ENCODE measurements at regions not wholly inside any gene's neighbourhood (a gene's known extent, or its start where the extent isn't known, plus 50 kb on each side); places are given as distances from the start of the nearest gene placed in this dataset.

DNA sequence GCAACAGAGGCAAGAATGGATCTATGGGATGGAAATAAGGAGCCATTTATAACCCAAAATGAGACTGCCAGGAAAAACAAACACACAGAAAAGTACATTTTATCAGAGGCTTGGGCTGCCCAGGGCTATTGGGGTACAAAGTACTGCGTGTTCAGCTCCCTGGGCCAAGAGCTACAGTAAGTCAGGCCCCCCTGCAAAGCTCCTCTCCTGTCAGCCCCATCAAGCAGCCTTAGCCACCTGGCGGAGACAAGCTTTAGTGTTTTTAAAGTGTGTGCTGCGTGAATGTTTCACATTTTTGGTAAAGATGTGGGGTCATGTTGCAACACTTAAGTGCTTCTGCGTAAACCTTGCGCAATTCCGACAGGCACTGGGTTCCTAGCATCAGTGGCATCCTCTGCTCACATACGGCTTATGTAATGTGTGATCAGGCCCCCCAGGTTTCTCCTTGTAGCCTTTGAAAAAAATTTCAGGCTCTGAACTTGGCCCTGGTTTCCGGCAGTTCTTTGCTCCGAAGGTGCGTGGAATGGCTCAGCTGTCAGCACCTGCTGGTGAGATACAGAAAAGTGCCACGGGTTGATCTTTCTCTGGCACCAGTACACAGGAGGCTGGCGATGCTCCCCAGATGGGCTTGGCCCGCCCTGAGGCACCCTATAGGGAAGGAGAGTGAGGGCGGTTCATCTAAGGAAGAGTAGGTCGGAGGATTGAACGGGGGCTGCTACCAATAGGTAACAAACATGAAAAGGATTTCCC lies 198.7 kb upstream of the EEA1 start:
- Histone ChIP-seq H3K27ac (ENCODE audit: low read length) (no peak overlapping the region), H3F3A (ENCODE audit: insufficient read depth, low read length, poor library complexity, severe bottlenecking) (no peaks in the 10 kb centered on the region), H2AFZ (ENCODE audit: low read depth, low read length) (no peak overlapping the region), H3K9me2 (ENCODE audit: insufficient read depth, low read length) (no peaks in the 10 kb centered on the region), H3K79me2 (replicated peaks; ENCODE audit: insufficient read depth, low read length) (no peaks in the 10 kb centered on the region), H3K9ac (ENCODE audit: low read length) (no peak overlapping the region), H3K36me3 (ENCODE audit: insufficient read depth, low read length) (no peaks in the 10 kb centered on the region), H3K4me2 (ENCODE audit: low read length) (no peak overlapping the region), H3K9me3 (ENCODE audit: low read length) (no peaks in the 10 kb centered on the region), H4K20me1 (ENCODE audit: insufficient read depth) (no peaks in the 10 kb centered on the region), H3K4me3 (ENCODE audit: low read length) (no peak overlapping the region), H3K27me3 (ENCODE audit: insufficient read depth, low read depth, low read length) (no peaks in the 10 kb centered on the region)
- TF ChIP-seq RAD21 (conservative IDR thresholded peaks at IDR 0.05) (no peak), EZH2 (IDR thresholded peaks at IDR 0.05; ENCODE audit: borderline replicate concordance, insufficient read depth, low read length, poor library complexity, severe bottlenecking) (no peak), EP300 (conservative IDR thresholded peaks at IDR 0.05; ENCODE audit: poor library complexity, severe bottlenecking) (no peak), POLR2AphosphoS5 (IDR thresholded peaks at IDR 0.05) (no peak), SMC3 (conservative IDR thresholded peaks at IDR 0.05; ENCODE audit: poor library complexity) (no peak), MXI1 (conservative IDR thresholded peaks at IDR 0.05; ENCODE audit: poor library complexity, severe bottlenecking) (no peak), TAF1 (IDR thresholded peaks at IDR 0.05; ENCODE audit: low read depth) (no peak)
- TF ChIP-seq, protein P1, sequence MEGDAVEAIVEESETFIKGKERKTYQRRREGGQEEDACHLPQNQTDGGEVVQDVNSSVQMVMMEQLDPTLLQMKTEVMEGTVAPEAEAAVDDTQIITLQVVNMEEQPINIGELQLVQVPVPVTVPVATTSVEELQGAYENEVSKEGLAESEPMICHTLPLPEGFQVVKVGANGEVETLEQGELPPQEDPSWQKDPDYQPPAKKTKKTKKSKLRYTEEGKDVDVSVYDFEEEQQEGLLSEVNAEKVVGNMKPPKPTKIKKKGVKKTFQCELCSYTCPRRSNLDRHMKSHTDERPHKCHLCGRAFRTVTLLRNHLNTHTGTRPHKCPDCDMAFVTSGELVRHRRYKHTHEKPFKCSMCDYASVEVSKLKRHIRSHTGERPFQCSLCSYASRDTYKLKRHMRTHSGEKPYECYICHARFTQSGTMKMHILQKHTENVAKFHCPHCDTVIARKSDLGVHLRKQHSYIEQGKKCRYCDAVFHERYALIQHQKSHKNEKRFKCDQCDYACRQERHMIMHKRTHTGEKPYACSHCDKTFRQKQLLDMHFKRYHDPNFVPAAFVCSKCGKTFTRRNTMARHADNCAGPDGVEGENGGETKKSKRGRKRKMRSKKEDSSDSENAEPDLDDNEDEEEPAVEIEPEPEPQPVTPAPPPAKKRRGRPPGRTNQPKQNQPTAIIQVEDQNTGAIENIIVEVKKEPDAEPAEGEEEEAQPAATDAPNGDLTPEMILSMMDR (IDR thresholded peaks at IDR 0.05; ENCODE audit: poor library complexity, severe bottlenecking), result no peak
- TF ChIP-seq, protein P2, sequence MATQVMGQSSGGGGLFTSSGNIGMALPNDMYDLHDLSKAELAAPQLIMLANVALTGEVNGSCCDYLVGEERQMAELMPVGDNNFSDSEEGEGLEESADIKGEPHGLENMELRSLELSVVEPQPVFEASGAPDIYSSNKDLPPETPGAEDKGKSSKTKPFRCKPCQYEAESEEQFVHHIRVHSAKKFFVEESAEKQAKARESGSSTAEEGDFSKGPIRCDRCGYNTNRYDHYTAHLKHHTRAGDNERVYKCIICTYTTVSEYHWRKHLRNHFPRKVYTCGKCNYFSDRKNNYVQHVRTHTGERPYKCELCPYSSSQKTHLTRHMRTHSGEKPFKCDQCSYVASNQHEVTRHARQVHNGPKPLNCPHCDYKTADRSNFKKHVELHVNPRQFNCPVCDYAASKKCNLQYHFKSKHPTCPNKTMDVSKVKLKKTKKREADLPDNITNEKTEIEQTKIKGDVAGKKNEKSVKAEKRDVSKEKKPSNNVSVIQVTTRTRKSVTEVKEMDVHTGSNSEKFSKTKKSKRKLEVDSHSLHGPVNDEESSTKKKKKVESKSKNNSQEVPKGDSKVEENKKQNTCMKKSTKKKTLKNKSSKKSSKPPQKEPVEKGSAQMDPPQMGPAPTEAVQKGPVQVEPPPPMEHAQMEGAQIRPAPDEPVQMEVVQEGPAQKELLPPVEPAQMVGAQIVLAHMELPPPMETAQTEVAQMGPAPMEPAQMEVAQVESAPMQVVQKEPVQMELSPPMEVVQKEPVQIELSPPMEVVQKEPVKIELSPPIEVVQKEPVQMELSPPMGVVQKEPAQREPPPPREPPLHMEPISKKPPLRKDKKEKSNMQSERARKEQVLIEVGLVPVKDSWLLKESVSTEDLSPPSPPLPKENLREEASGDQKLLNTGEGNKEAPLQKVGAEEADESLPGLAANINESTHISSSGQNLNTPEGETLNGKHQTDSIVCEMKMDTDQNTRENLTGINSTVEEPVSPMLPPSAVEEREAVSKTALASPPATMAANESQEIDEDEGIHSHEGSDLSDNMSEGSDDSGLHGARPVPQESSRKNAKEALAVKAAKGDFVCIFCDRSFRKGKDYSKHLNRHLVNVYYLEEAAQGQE (IDR thresholded peaks at IDR 0.05; ENCODE audit: borderline replicate concordance), result no peak

GRCh38 chr12:93128332-93128707 lies 199.2 kb upstream of the EEA1 start:
- no peak overlapping the region for H3K4me2 ChIP-seq (ENCODE audit: low read length)
- no peaks in the 10 kb centered on the region for H4K20me1 ChIP-seq (ENCODE audit: insufficient read depth)
- no peaks in the 10 kb centered on the region for H3K79me2 ChIP-seq (replicated peaks; ENCODE audit: insufficient read depth, low read length)
- H3F3A ChIP-seq (ENCODE audit: insufficient read depth, low read length, poor library complexity, severe bottlenecking), result no peaks in the 10 kb centered on the region
- no peaks in the 10 kb centered on the region for H3K9me2 ChIP-seq (ENCODE audit: insufficient read depth, low read length)
- H3K9ac ChIP-seq (ENCODE audit: low read length), result no peak overlapping the region
- TF ChIP-seq SMC3 (conservative IDR thresholded peaks at IDR 0.05; ENCODE audit: poor library complexity) (no peak), POLR2AphosphoS5 (IDR thresholded peaks at IDR 0.05) (no peak), RAD21 (conservative IDR thresholded peaks at IDR 0.05) (no peak), EZH2 (IDR thresholded peaks at IDR 0.05; ENCODE audit: borderline replicate concordance, insufficient read depth, low read length, poor library complexity, severe bottlenecking) (no peak), EP300 (conservative IDR thresholded peaks at IDR 0.05; ENCODE audit: poor library complexity, severe bottlenecking) (no peak), TAF1 (IDR thresholded peaks at IDR 0.05; ENCODE audit: low read depth) (no peak), MXI1 (conservative IDR thresholded peaks at IDR 0.05; ENCODE audit: poor library complexity, severe bottlenecking) (no peak)
- TF ChIP-seq, protein P1 (IDR thresholded peaks at IDR 0.05; ENCODE audit: poor library complexity, severe bottlenecking), result no peak
- TF ChIP-seq, protein P2 (IDR thresholded peaks at IDR 0.05; ENCODE audit: borderline replicate concordance), result no peak
- no peak overlapping the region for H3K27ac ChIP-seq (ENCODE audit: low read length)
- no peaks in the 10 kb centered on the region for H3K9me3 ChIP-seq (ENCODE audit: low read length)
- no peaks in the 10 kb centered on the region for H3K36me3 ChIP-seq (ENCODE audit: insufficient read depth, low read length)
- no peaks in the 10 kb centered on the region for H3K27me3 ChIP-seq (ENCODE audit: insufficient read depth, low read depth, low read length)
- no peak overlapping the region for H2AFZ ChIP-seq (ENCODE audit: low read depth, low read length)
- H3K4me3 ChIP-seq (ENCODE audit: low read length), result no peak overlapping the region

All from neural cell (in vitro differentiated cells).